A673 (cell line): ENCODE measurements at regions not wholly inside any gene's neighbourhood (a gene's known extent, or its start where the extent isn't known, plus 50 kb on each side); places are given as distances from the start of the nearest gene placed in this dataset.

Experiments
- CTCF ChIP-seq: fragments of 300-800, 200-600 bp; sonication (generic); conservative IDR thresholded peaks from 2 replicates; pipeline ENCODE4 v1.5.1; 2017; ENCODE audit warnings: low read depth, mild to moderate bottlenecking, antibody characterized with exemption, low read length, moderate library complexity, mixed read lengths
- EZH2 ChIP-seq: fragments of 200-600 bp; sonication (generic); IDR thresholded peaks from 2 replicates; pipeline ENCODE4 v1.6.1; 2017; ENCODE audit warnings: borderline replicate concordance, low read depth, mild to moderate bottlenecking, mixed read lengths, antibody characterized with exemption, low read length; ENCODE audit not compliant: poor library complexity, severe bottlenecking

GRCh38 chr10:8767591-8767990 is 713.1 kb downstream of the GATA3 start:
- no peak for TF ChIP-seq CTCF
- no peak for TF ChIP-seq EZH2
